ENCODE measurements at regions not wholly inside any gene's neighbourhood (a gene's known extent, or its start where the extent isn't known, plus 50 kb on each side); places are given as distances from the start of the nearest gene placed in this dataset.

GRCh38 chr2:61689568-61689967 lies 151.4 kb upstream of the XPO1 start:
- H3K9me3 ChIP-seq (replicated peaks in 1 of 2; ENCODE audit: control insufficient read depth in 1 of 2, insufficient read depth in 1 of 2, low read length in 2 of 2): no peaks in the 10 kb centered on the region

GRCh38 chr2:61688369-61689334 lies 150.5 kb upstream of the XPO1 start:
- Histone ChIP-seq H2AFZ (ENCODE audit: insufficient read depth, low read depth, low read length, poor library complexity, severe bottlenecking) (peak overlapping the region; percentile 61), H3K9ac (ENCODE audit: insufficient read depth, low read length, poor library complexity, severe bottlenecking) (no peak overlapping the region), H3K27ac (ENCODE audit: low read depth in 1 of 2, low read length in 2 of 2) (no peak overlapping the region), H3K4me3 (replicated peaks in 1 of 3; ENCODE audit: low read depth in 2 of 3, low read length in 3 of 3) (no peak overlapping the region), H3K79me2 (ENCODE audit: insufficient read depth, low read length) (no peaks in the 10 kb centered on the region), H3K4me2 (replicated peaks; ENCODE audit: extremely low read depth, low read length, poor library complexity, severe bottlenecking) (no peak overlapping the region), H3K4me1 (ENCODE audit: control insufficient read depth in 1 of 2, insufficient read depth in 2 of 2, low read length in 2 of 2) (peaks cover under 1 to 4% of the 10 kb centered on the region in 2 donors), H3K36me3 (replicated peaks in 1 of 2; ENCODE audit: control insufficient read depth in 1 of 2, insufficient read depth in 2 of 2, low read length in 2 of 2) (no peaks in the 10 kb centered on the region), H3K27me3 (ENCODE audit: control insufficient read depth in 2 of 2, insufficient read depth in 2 of 2, low read length in 2 of 2) (no peaks in the 10 kb centered on the region), H3K9me3 (replicated peaks in 1 of 2; ENCODE audit: control insufficient read depth in 1 of 2, insufficient read depth in 1 of 2, low read length in 2 of 2) (no peaks in the 10 kb centered on the region), H4K20me1 (ENCODE audit: insufficient read depth, low read length) (no peaks in the 10 kb centered on the region)
- intact Hi-C loops (cut with micrococcal nuclease): no loop called here
- peaks cover 11% of the 10 kb centered on the region for H3K4me1 Mint-ChIP-seq
- H3K27me3 Mint-ChIP-seq (ENCODE audit: low read depth in 3 of 3): peaks cover 0 to 1% (median 0%) of the 10 kb centered on the region in 3 donors
- 88% methylated on average over 10 of the region's 17 CpGs for WGBS (ENCODE audit: insufficient coverage)
- DNase-seq: peak in 1 of 3 donors; percentile 9
- no peak overlapping the region for H3K4me3 Mint-ChIP-seq
- TF ChIP-seq, protein P1, sequence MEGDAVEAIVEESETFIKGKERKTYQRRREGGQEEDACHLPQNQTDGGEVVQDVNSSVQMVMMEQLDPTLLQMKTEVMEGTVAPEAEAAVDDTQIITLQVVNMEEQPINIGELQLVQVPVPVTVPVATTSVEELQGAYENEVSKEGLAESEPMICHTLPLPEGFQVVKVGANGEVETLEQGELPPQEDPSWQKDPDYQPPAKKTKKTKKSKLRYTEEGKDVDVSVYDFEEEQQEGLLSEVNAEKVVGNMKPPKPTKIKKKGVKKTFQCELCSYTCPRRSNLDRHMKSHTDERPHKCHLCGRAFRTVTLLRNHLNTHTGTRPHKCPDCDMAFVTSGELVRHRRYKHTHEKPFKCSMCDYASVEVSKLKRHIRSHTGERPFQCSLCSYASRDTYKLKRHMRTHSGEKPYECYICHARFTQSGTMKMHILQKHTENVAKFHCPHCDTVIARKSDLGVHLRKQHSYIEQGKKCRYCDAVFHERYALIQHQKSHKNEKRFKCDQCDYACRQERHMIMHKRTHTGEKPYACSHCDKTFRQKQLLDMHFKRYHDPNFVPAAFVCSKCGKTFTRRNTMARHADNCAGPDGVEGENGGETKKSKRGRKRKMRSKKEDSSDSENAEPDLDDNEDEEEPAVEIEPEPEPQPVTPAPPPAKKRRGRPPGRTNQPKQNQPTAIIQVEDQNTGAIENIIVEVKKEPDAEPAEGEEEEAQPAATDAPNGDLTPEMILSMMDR (IDR thresholded peaks at IDR 0.05): no peak
- peak overlapping the region in 2 of 7 donors; percentile 19 to 25 for H3K27ac Mint-ChIP-seq
- H3K36me3 Mint-ChIP-seq: no peaks in the 10 kb centered on the region
- H3K9me3 Mint-ChIP-seq: no peaks in the 10 kb centered on the region

More at GRCh38 chr2:61689568-61689967, 151.4 kb upstream of the XPO1 start:
- Histone ChIP-seq H3K4me1 (ENCODE audit: control insufficient read depth in 1 of 2, insufficient read depth in 2 of 2, low read length in 2 of 2) (peaks cover 8 to 11% of the 10 kb centered on the region in 2 donors), H3K4me3 (replicated peaks in 1 of 3; ENCODE audit: low read depth in 2 of 3, low read length in 3 of 3) (no peak overlapping the region), H3K27me3 (ENCODE audit: control insufficient read depth in 2 of 2, insufficient read depth in 2 of 2, low read length in 2 of 2) (no peaks in the 10 kb centered on the region), H4K20me1 (ENCODE audit: insufficient read depth, low read length) (no peaks in the 10 kb centered on the region), H3K79me2 (ENCODE audit: insufficient read depth, low read length) (no peaks in the 10 kb centered on the region), H3K4me2 (replicated peaks; ENCODE audit: extremely low read depth, low read length, poor library complexity, severe bottlenecking) (peak overlapping the region; percentile 11), H3K9ac (ENCODE audit: insufficient read depth, low read length, poor library complexity, severe bottlenecking) (no peak overlapping the region), H3K36me3 (replicated peaks in 1 of 2; ENCODE audit: control insufficient read depth in 1 of 2, insufficient read depth in 2 of 2, low read length in 2 of 2) (no peaks in the 10 kb centered on the region), H3K27ac (ENCODE audit: low read depth in 1 of 2, low read length in 2 of 2) (no peak overlapping the region), H2AFZ (ENCODE audit: insufficient read depth, low read depth, low read length, poor library complexity, severe bottlenecking) (peak overlapping the region; percentile 61)
- Mint-ChIP-seq H3K9me3 (peaks cover 0 to 2% (median 0%) of the 10 kb centered on the region in 7 donors), H3K4me3 (peak overlapping the region in 1 of 2 donors; percentile 51), H3K4me1 (peaks cover 19% of the 10 kb centered on the region), H3K27ac (peak overlapping the region in 2 of 7 donors; percentile 55 to 80), H3K36me3 (no peaks in the 10 kb centered on the region), H3K27me3 (ENCODE audit: low read depth in 3 of 3) (peaks cover 0 to 1% (median 0%) of the 10 kb centered on the region in 3 donors)
- TF ChIP-seq, protein P1 (IDR thresholded peaks at IDR 0.05): no peak
- no CpG with 5 or more reads among the region's 5 CpGs for WGBS (ENCODE audit: insufficient coverage)
- intact Hi-C loops (cut with micrococcal nuclease): no loop called here
- DNase-seq: peak in 2 of 3 donors; percentile 18 to 51
